ENCODE measurements at regions not wholly inside any gene's neighbourhood (a gene's known extent, or its start where the extent isn't known, plus 50 kb on each side); places are given as distances from the start of the nearest gene placed in this dataset.

GRCh38 chr3:25114532-25114931 lies 313.5 kb upstream of the RARB start:
- H3K36me3 Mint-ChIP-seq (ENCODE audit: unreplicated experiment): no peaks in the 10 kb centered on the region

GRCh38 chr3:25117005-25117593 lies 311.0 kb upstream of the RARB start:
- no peaks in the 10 kb centered on the region for H3K36me3 Mint-ChIP-seq (ENCODE audit: unreplicated experiment)
- no peaks in the 10 kb centered on the region for H3K27me3 Mint-ChIP-seq (ENCODE audit: unreplicated experiment)
- DNase-seq (ENCODE audit: extremely low spot score, unreplicated experiment): no peak
- H3K9me3 Mint-ChIP-seq (ENCODE audit: unreplicated experiment): no peaks in the 10 kb centered on the region
- no peak for TF ChIP-seq CTCF (IDR thresholded peaks at IDR 0.05)
- no peak overlapping the region for H3K27ac Mint-ChIP-seq (ENCODE audit: unreplicated experiment)
- H3K4me1 Mint-ChIP-seq (ENCODE audit: unreplicated experiment): no peaks in the 10 kb centered on the region
- H3K4me3 Mint-ChIP-seq (ENCODE audit: unreplicated experiment): no peak overlapping the region

More at GRCh38 chr3:25114532-25114931, 313.5 kb upstream of the RARB start:
- no peak for DNase-seq (ENCODE audit: extremely low spot score, unreplicated experiment)
- Mint-ChIP-seq H3K4me1 (ENCODE audit: unreplicated experiment) (peaks cover 4% of the 10 kb centered on the region), H3K27me3 (ENCODE audit: unreplicated experiment) (no peaks in the 10 kb centered on the region), H3K4me3 (ENCODE audit: unreplicated experiment) (no peak overlapping the region), H3K27ac (ENCODE audit: unreplicated experiment) (no peak overlapping the region), H3K9me3 (ENCODE audit: unreplicated experiment) (no peaks in the 10 kb centered on the region)
- no peak for TF ChIP-seq CTCF (IDR thresholded peaks at IDR 0.05)

- Mint-ChIP-seq H3K9me3 (ENCODE audit: unreplicated experiment) (no peaks in the 10 kb centered on the region), H3K36me3 (ENCODE audit: unreplicated experiment) (no peaks in the 10 kb centered on the region), H3K27me3 (ENCODE audit: unreplicated experiment) (no peaks in the 10 kb centered on the region), H3K4me3 (ENCODE audit: unreplicated experiment) (no peak overlapping the region), H3K4me1 (ENCODE audit: unreplicated experiment) (no peaks in the 10 kb centered on the region), H3K27ac (ENCODE audit: unreplicated experiment) (no peak overlapping the region)
- no peak for TF ChIP-seq CTCF (IDR thresholded peaks at IDR 0.05)
- no peak for DNase-seq (ENCODE audit: extremely low spot score, unreplicated experiment)
Measured at GRCh38 chr3:25119682-25120081, 308.4 kb upstream of the RARB start.

- H3K4me1 Mint-ChIP-seq (ENCODE audit: unreplicated experiment): no peaks in the 10 kb centered on the region
Measured at GRCh38 chr3:25120665-25121064, 307.4 kb upstream of the RARB start.

GRCh38 chr3:25125201-25125600 lies 302.9 kb upstream of the RARB start:
- DNase-seq (ENCODE audit: extremely low spot score, unreplicated experiment): no peak
- no peak for TF ChIP-seq CTCF (IDR thresholded peaks at IDR 0.05)
- H3K27ac Mint-ChIP-seq (ENCODE audit: unreplicated experiment): no peak overlapping the region
- H3K9me3 Mint-ChIP-seq (ENCODE audit: unreplicated experiment): peaks cover 8% of the 10 kb centered on the region
- no peak overlapping the region for H3K4me3 Mint-ChIP-seq (ENCODE audit: unreplicated experiment)
- H3K36me3 Mint-ChIP-seq (ENCODE audit: unreplicated experiment): peaks cover 3% of the 10 kb centered on the region
- no peaks in the 10 kb centered on the region for H3K4me1 Mint-ChIP-seq (ENCODE audit: unreplicated experiment)
- no peaks in the 10 kb centered on the region for H3K27me3 Mint-ChIP-seq (ENCODE audit: unreplicated experiment)

More at GRCh38 chr3:25120665-25121064, 307.4 kb upstream of the RARB start:
- no peaks in the 10 kb centered on the region for H3K9me3 Mint-ChIP-seq (ENCODE audit: unreplicated experiment)
- no peaks in the 10 kb centered on the region for H3K36me3 Mint-ChIP-seq (ENCODE audit: unreplicated experiment)
- TF ChIP-seq CTCF (IDR thresholded peaks at IDR 0.05): no peak
- H3K4me3 Mint-ChIP-seq (ENCODE audit: unreplicated experiment): no peak overlapping the region
- no peak overlapping the region for H3K27ac Mint-ChIP-seq (ENCODE audit: unreplicated experiment)
- no peak for DNase-seq (ENCODE audit: extremely low spot score, unreplicated experiment)
- no peaks in the 10 kb centered on the region for H3K27me3 Mint-ChIP-seq (ENCODE audit: unreplicated experiment)

Measured in osteocyte (in vitro differentiated cells).